ENCODE measurements at regions not wholly inside any gene's neighbourhood (a gene's known extent, or its start where the extent isn't known, plus 50 kb on each side); places are given as distances from the start of the nearest gene placed in this dataset.

DNA sequence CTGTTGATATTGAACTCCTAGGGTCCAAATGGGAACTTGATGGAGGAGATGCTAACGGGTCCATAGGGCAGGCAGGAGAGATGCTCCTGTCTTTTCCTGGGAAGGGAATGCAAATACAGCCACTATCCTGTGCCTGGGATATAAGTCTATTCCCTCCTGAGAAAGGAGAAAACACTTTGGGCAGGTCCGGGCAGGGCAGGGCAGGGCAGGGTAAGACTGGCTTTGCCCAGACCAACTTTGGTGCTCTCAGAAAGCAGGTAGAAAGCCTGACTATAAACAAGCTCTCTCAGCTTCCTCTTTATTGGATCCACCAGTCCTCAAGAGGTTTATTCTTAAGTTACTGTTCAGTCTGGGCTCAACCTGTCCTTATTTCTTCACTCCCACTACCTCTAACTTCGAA, 232.3 kb downstream of the PTTG2 start:
- Histone ChIP-seq H3K36me3 (ENCODE audit: insufficient read depth, low read length) (no peaks in the 10 kb centered on the region), H3K9me2 (ENCODE audit: insufficient read depth, low read length) (no peaks in the 10 kb centered on the region), H3K9me3 (ENCODE audit: low read length) (no peaks in the 10 kb centered on the region), H3K27ac (ENCODE audit: low read length) (no peak overlapping the region), H3K4me2 (ENCODE audit: low read length) (no peak overlapping the region), H3K9ac (ENCODE audit: low read length) (no peak overlapping the region), H3K27me3 (ENCODE audit: insufficient read depth, low read depth, low read length) (no peaks in the 10 kb centered on the region), H3F3A (ENCODE audit: insufficient read depth, low read length, poor library complexity, severe bottlenecking) (no peaks in the 10 kb centered on the region), H3K79me2 (replicated peaks; ENCODE audit: insufficient read depth, low read length) (no peaks in the 10 kb centered on the region), H2AFZ (ENCODE audit: low read depth, low read length) (no peak overlapping the region), H3K4me3 (ENCODE audit: low read length) (no peak overlapping the region), H4K20me1 (ENCODE audit: insufficient read depth) (no peaks in the 10 kb centered on the region)
- TF ChIP-seq, protein P1, sequence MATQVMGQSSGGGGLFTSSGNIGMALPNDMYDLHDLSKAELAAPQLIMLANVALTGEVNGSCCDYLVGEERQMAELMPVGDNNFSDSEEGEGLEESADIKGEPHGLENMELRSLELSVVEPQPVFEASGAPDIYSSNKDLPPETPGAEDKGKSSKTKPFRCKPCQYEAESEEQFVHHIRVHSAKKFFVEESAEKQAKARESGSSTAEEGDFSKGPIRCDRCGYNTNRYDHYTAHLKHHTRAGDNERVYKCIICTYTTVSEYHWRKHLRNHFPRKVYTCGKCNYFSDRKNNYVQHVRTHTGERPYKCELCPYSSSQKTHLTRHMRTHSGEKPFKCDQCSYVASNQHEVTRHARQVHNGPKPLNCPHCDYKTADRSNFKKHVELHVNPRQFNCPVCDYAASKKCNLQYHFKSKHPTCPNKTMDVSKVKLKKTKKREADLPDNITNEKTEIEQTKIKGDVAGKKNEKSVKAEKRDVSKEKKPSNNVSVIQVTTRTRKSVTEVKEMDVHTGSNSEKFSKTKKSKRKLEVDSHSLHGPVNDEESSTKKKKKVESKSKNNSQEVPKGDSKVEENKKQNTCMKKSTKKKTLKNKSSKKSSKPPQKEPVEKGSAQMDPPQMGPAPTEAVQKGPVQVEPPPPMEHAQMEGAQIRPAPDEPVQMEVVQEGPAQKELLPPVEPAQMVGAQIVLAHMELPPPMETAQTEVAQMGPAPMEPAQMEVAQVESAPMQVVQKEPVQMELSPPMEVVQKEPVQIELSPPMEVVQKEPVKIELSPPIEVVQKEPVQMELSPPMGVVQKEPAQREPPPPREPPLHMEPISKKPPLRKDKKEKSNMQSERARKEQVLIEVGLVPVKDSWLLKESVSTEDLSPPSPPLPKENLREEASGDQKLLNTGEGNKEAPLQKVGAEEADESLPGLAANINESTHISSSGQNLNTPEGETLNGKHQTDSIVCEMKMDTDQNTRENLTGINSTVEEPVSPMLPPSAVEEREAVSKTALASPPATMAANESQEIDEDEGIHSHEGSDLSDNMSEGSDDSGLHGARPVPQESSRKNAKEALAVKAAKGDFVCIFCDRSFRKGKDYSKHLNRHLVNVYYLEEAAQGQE (IDR thresholded peaks at IDR 0.05; ENCODE audit: borderline replicate concordance): no peak
- TF ChIP-seq EZH2 (IDR thresholded peaks at IDR 0.05; ENCODE audit: borderline replicate concordance, insufficient read depth, low read length, poor library complexity, severe bottlenecking) (no peak), RAD21 (conservative IDR thresholded peaks at IDR 0.05) (no peak), TAF1 (IDR thresholded peaks at IDR 0.05; ENCODE audit: low read depth) (no peak), EP300 (conservative IDR thresholded peaks at IDR 0.05; ENCODE audit: poor library complexity, severe bottlenecking) (no peak), POLR2AphosphoS5 (IDR thresholded peaks at IDR 0.05) (no peak), SMC3 (conservative IDR thresholded peaks at IDR 0.05; ENCODE audit: poor library complexity) (no peak), MXI1 (conservative IDR thresholded peaks at IDR 0.05; ENCODE audit: poor library complexity, severe bottlenecking) (no peak)
- TF ChIP-seq, protein P2, sequence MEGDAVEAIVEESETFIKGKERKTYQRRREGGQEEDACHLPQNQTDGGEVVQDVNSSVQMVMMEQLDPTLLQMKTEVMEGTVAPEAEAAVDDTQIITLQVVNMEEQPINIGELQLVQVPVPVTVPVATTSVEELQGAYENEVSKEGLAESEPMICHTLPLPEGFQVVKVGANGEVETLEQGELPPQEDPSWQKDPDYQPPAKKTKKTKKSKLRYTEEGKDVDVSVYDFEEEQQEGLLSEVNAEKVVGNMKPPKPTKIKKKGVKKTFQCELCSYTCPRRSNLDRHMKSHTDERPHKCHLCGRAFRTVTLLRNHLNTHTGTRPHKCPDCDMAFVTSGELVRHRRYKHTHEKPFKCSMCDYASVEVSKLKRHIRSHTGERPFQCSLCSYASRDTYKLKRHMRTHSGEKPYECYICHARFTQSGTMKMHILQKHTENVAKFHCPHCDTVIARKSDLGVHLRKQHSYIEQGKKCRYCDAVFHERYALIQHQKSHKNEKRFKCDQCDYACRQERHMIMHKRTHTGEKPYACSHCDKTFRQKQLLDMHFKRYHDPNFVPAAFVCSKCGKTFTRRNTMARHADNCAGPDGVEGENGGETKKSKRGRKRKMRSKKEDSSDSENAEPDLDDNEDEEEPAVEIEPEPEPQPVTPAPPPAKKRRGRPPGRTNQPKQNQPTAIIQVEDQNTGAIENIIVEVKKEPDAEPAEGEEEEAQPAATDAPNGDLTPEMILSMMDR (IDR thresholded peaks at IDR 0.05; ENCODE audit: poor library complexity, severe bottlenecking): no peak

DNA sequence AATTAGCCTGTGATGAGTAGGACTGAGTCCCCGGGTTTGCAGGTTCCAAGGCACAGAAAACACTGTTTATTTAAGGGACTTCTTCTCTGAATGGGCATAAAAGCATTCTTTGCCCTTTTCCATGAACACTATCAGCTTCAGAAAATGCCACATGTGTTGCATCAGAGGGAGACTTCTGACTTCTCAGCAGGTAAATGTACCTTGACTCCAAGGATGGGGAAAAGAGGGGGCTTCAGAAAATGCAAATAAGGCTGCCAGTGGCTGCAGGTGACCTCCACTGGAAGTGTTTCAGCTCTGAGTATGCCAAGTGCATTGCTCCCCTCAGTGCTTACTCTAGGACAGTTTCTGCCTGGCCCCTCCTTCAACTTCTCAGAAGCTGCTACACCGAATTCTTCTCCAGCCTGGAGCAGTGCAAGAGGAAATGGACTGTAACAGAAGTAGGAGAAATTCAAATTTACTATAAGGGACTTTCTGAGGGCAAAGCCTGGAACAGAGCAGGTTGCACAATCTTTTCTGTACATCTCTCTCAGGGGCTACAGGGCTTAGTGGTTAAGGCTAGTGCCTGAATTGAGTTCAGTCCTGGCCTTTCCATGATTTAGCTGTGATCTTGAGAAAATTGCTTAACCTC, 233.2 kb downstream of the PTTG2 start:
- H3K79me2 ChIP-seq (replicated peaks; ENCODE audit: insufficient read depth, low read length): no peaks in the 10 kb centered on the region
- no peaks in the 10 kb centered on the region for H3K9me3 ChIP-seq (ENCODE audit: low read length)
- no peaks in the 10 kb centered on the region for H4K20me1 ChIP-seq (ENCODE audit: insufficient read depth)
- TF ChIP-seq POLR2AphosphoS5 (IDR thresholded peaks at IDR 0.05) (no peak), TAF1 (IDR thresholded peaks at IDR 0.05; ENCODE audit: low read depth) (no peak), SMC3 (conservative IDR thresholded peaks at IDR 0.05; ENCODE audit: poor library complexity) (no peak), EZH2 (IDR thresholded peaks at IDR 0.05; ENCODE audit: borderline replicate concordance, insufficient read depth, low read length, poor library complexity, severe bottlenecking) (no peak), RAD21 (conservative IDR thresholded peaks at IDR 0.05) (no peak), MXI1 (conservative IDR thresholded peaks at IDR 0.05; ENCODE audit: poor library complexity, severe bottlenecking) (no peak), EP300 (conservative IDR thresholded peaks at IDR 0.05; ENCODE audit: poor library complexity, severe bottlenecking) (no peak)
- TF ChIP-seq, protein P1 (IDR thresholded peaks at IDR 0.05; ENCODE audit: borderline replicate concordance): no peak
- TF ChIP-seq, protein P2 (IDR thresholded peaks at IDR 0.05; ENCODE audit: poor library complexity, severe bottlenecking): no peak
- H3K9ac ChIP-seq (ENCODE audit: low read length): no peak overlapping the region
- no peak overlapping the region for H3K4me3 ChIP-seq (ENCODE audit: low read length)
- no peaks in the 10 kb centered on the region for H3K36me3 ChIP-seq (ENCODE audit: insufficient read depth, low read length)
- H3K27me3 ChIP-seq (ENCODE audit: insufficient read depth, low read depth, low read length): no peaks in the 10 kb centered on the region
- no peak overlapping the region for H3K27ac ChIP-seq (ENCODE audit: low read length)
- no peak overlapping the region for H2AFZ ChIP-seq (ENCODE audit: low read depth, low read length)
- no peaks in the 10 kb centered on the region for H3F3A ChIP-seq (ENCODE audit: insufficient read depth, low read length, poor library complexity, severe bottlenecking)
- H3K9me2 ChIP-seq (ENCODE audit: insufficient read depth, low read length): no peaks in the 10 kb centered on the region
- H3K4me2 ChIP-seq (ENCODE audit: low read length): no peak overlapping the region
